Lung (tissue), 11 donors: ENCODE measurements at regions not wholly inside any gene's neighbourhood (a gene's known extent, or its start where the extent isn't known, plus 50 kb on each side); places are given as distances from the start of the nearest gene placed in this dataset.

Experiments
- ATAC-seq: fragments of 200-7000 bp; cut with Tn5 transposase; one replicate; pipeline ENCODE4 v1.9.1; 2020; ENCODE audit warnings: moderate number of reproducible peaks; ENCODE audit not compliant: insufficient read depth, low FRiP score
- DNase-seq, 3 donors: peaks; one replicate each; pipeline ENCODE4 v3.0.0-alpha.2; 2013 to 2017
- H3K27ac ChIP-seq, 2 donors: one replicate each; pipeline ENCODE4 v1.5.1; 2013; ENCODE audit warnings: mild to moderate bottlenecking in 2 of 2, moderate library complexity in 2 of 2, control low read depth in 1 of 2, inconsistent platforms in 1 of 2, low read depth in 1 of 2, low read length in 1 of 2
- H3K27me3 ChIP-seq, 3 donors: one replicate each; pipeline ENCODE4 v1.5.1; 2013; ENCODE audit warnings: low read length in 2 of 3; ENCODE audit not compliant: control insufficient read depth in 3 of 3, insufficient read depth in 3 of 3
- H3K36me3 ChIP-seq, 4 donors: one replicate each; pipeline ENCODE4 v1.5.1; 2013; ENCODE audit warnings: low read length in 4 of 4, mild to moderate bottlenecking in 1 of 4, moderate library complexity in 1 of 4; ENCODE audit not compliant: control insufficient read depth in 4 of 4, insufficient read depth in 4 of 4
- H3K4me1 ChIP-seq, 5 donors: one replicate each; pipeline ENCODE4 v1.5.1; 2013; ENCODE audit warnings: low read length in 5 of 5, mild to moderate bottlenecking in 2 of 5, moderate library complexity in 1 of 5; ENCODE audit not compliant: control insufficient read depth in 5 of 5, insufficient read depth in 5 of 5
- H3K4me3 ChIP-seq: one replicate; pipeline ENCODE4 v1.5.1; 2013; ENCODE audit warnings: mild to moderate bottlenecking, control low read depth, moderate library complexity
- H3K9ac ChIP-seq, 2 donors: one replicate each; pipeline ENCODE4 v1.5.1; 2013; ENCODE audit warnings: low read length in 2 of 2, control low read depth in 1 of 2; ENCODE audit not compliant: insufficient read depth in 1 of 2
- H3K9me3 ChIP-seq, 4 donors: one replicate each; pipeline ENCODE4 v1.5.1; 2013; ENCODE audit warnings: low read length in 3 of 4, mild to moderate bottlenecking in 1 of 4, moderate library complexity in 1 of 4; ENCODE audit not compliant: control insufficient read depth in 4 of 4, insufficient read depth in 3 of 4
- WGBS, 2 donors: extraction: QIAGEN DNeasy Blood & Tissue Kit; methylation state at CpG; one replicate each; pipeline ENCODE4 v1.1.7; 2013; 5-methylcytosine and 5-hydroxymethylcytosine counted together
- TF ChIP-seq, protein P1 (sequence below): IDR thresholded peaks from 2 replicates; pipeline ENCODE4 v1.5.1; 2012; ENCODE audit warnings: mild to moderate bottlenecking; ENCODE audit errors: control extremely low read depth, extremely low read depth
- donor health status: control.
- donor health status: control.
- donor health status: Bipolar disorder and iron deficiency.
- donor health status: healthy.
- donor health status: DM: yes; HTN: yes; CAD: no.

DNA sequence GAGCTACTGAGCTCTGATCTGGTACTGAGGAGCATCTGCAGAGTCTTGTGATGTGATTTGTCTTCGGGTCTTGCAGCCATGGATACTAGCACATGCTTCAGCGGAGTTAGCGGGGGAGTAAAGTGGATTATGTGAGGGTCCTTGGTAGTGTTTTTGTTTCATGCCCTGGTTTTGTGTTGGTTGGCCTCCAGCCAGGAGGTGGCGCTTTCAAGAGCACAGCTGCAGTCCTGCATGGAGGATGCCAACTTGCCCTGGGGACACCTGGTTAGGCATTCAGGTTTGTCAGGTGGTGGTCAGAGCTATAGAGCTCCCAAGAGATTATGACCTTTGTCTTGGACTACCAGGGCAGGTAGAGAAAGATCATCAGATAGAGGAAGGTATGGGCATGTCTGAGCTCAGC lies 185.8 kb upstream of the CDH6 start:
- no peak for DNase-seq
- WGBS, 2 donors, result 94 to 95% methylated on average over 4 of the region's 4 CpGs
- Histone ChIP-seq H3K9ac (no peak overlapping the region), H3K36me3 (no peaks in the 10 kb centered on the region), H3K4me3 (no peak overlapping the region), H3K9me3 (no peaks in the 10 kb centered on the region), H3K27me3 (peaks cover 0 to 2% (median 0%) of the 10 kb centered on the region in 3 donors), H3K4me1 (no peaks in the 10 kb centered on the region), H3K27ac (no peak overlapping the region)
- no peak for ATAC-seq
- TF ChIP-seq, protein P1, sequence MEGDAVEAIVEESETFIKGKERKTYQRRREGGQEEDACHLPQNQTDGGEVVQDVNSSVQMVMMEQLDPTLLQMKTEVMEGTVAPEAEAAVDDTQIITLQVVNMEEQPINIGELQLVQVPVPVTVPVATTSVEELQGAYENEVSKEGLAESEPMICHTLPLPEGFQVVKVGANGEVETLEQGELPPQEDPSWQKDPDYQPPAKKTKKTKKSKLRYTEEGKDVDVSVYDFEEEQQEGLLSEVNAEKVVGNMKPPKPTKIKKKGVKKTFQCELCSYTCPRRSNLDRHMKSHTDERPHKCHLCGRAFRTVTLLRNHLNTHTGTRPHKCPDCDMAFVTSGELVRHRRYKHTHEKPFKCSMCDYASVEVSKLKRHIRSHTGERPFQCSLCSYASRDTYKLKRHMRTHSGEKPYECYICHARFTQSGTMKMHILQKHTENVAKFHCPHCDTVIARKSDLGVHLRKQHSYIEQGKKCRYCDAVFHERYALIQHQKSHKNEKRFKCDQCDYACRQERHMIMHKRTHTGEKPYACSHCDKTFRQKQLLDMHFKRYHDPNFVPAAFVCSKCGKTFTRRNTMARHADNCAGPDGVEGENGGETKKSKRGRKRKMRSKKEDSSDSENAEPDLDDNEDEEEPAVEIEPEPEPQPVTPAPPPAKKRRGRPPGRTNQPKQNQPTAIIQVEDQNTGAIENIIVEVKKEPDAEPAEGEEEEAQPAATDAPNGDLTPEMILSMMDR, result no peak

DNA sequence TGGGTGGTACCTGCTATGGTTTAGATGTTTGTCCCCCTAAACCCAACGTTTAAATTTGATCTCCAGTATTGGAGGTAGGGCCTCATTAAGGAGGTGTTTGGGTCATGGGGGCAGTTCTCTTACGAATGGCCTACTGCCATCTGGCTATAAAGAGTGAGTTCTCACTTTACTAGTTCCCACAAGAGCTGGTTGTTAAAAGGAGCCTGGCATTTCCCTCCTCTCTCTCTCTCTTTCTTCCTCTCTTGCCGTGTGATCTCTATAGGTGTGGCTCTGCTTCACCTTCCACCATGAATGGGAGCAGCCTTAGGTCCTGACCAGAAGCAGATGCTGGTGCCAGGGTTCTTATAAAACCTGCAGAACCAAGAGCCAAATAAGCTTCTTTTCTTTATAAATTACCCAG lies 193.2 kb upstream of the CDH6 start:
- ATAC-seq (no peak), DNase-seq (no peak)
- TF ChIP-seq, protein P1, result no peak
- Histone ChIP-seq H3K27me3 (no peaks in the 10 kb centered on the region), H3K4me1 (no peaks in the 10 kb centered on the region), H3K9ac (no peak overlapping the region), H3K9me3 (no peaks in the 10 kb centered on the region), H3K4me3 (no peak overlapping the region), H3K36me3 (no peaks in the 10 kb centered on the region), H3K27ac (no peak overlapping the region)
- 73 to 82% methylated on average over 3 of the region's 3 CpGs for WGBS, 2 donors

DNA sequence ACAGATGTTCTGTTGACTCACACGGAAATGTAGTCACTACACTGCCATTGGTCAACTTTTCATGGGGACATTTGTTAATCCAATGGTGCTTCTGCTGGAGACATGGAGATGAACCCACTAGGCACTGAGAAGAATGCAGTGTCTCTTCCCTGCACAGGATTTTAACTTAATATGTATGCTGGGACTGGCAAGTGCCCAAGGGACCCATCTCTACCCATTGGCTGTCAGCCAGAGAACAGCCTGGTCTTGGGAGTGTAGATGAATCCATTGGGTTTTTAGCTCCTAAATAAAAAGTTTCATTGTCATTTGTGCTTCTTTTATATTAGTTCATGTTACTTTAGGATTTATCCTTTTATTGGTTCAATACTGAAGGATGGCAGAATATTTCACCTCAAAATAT lies 195.8 kb upstream of the CDH6 start:
- H3K27me3 ChIP-seq, result no peaks in the 10 kb centered on the region
- H3K9me3 ChIP-seq, result no peaks in the 10 kb centered on the region
- H3K4me1 ChIP-seq, result no peaks in the 10 kb centered on the region
- DNase-seq (no peak), ATAC-seq (no peak)
- 83 to 88% methylated on average over 1 of the region's 1 CpG for WGBS, 2 donors
- no peak overlapping the region for H3K9ac ChIP-seq
- TF ChIP-seq, protein P1, result no peak
- H3K4me3 ChIP-seq, result no peak overlapping the region
- no peaks in the 10 kb centered on the region for H3K36me3 ChIP-seq
- no peak overlapping the region for H3K27ac ChIP-seq

DNA sequence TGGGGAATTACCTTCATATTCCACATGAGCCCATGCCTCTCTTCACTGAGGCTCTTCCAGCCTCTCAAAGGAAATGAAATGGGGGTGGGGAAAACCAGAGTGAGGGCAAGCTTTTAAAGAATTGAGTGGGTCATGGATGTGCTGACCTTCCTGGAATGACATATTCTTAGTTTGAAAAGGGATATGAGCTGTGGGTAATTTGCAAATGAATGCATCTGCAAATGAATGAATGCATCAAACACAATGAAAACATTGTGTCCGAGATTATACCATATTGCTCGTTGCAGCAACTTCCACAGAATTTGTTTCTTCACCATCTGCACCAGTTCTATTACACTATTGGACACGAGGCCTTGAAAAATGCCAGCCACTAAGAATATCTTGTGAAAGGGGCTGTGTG lies 198.6 kb upstream of the CDH6 start:
- DNase-seq, result no peak
- no peak for ATAC-seq
- Histone ChIP-seq H3K27ac (no peak overlapping the region), H3K4me3 (no peak overlapping the region), H3K4me1 (no peaks in the 10 kb centered on the region), H3K36me3 (no peaks in the 10 kb centered on the region), H3K9ac (no peak overlapping the region), H3K27me3 (no peaks in the 10 kb centered on the region), H3K9me3 (no peaks in the 10 kb centered on the region)
- TF ChIP-seq, protein P1, result no peak
- 78 to 84% methylated on average over 3 of the region's 3 CpGs for WGBS, 2 donors
